ENCODE measurements at regions not wholly inside any gene's neighbourhood (a gene's known extent, or its start where the extent isn't known, plus 50 kb on each side); places are given as distances from the start of the nearest gene placed in this dataset.

DNA sequence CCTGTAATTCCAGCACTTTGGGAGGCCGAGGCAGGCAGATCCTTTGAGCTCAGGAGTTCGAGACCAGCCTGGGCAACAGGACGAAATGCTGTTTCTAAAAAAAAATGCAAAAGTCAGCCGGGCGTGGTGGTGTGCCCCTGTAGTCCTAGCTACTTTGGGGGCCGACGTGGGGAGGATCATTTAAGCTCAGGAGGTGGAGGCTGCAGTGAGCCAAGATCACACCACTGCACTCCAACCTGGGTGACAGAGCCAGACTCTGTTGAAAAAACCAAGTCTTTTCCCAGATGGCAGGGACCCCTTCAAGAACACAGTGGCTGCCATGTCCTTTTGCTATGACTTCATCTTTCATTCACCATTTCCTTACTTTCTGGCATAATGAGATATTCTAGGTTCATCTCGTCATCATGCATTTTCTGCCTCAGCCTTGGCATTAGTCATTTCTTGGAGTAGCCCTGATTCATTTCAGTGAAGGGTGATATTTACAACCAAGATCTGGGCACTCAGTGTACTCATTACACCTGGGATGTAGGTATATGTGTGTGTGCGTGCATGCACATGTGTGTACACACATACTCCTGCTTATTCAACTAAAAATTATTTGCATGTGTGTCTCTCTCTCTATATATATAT lies 61.4 kb upstream of the TOX2 start:
- TF ChIP-seq POLR2A (IDR thresholded peaks at IDR 0.05; ENCODE audit: low read length) (no peak), GATA1 (IDR thresholded peaks at IDR 0.05; ENCODE audit: low read depth, low read length) (no peak)
